GM13977 (cell line): ENCODE measurements at regions not wholly inside any gene's neighbourhood (a gene's known extent, or its start where the extent isn't known, plus 50 kb on each side); places are given as distances from the start of the nearest gene placed in this dataset.

Experiments used
- DNase-seq: peaks from one replicate; pipeline ENCODE4 v3.0.0; 2012; ENCODE audit warnings: low spot score
- CTCF ChIP-seq: IDR thresholded peaks from 2 replicates; pipeline ENCODE4 v1.5.1; 2012; ENCODE audit warnings: mild to moderate bottlenecking, control low read depth; ENCODE audit not compliant: insufficient read depth; ENCODE audit errors: extremely low read depth, missing control alignments
- in situ Hi-C: fragments of 300-500 bp; cut with MboI; formaldehyde crosslinking; loops from one replicate; pipeline ENCODE4 v1.12.0; 2022; ENCODE audit warnings: low sequenced_read_pairs, low pct_unique_long_range_greater_than_20kb, mixed read lengths, inconsistent platforms; ENCODE audit not compliant: unreplicated experiment

- TF ChIP-seq CTCF = no peak
- no peak for DNase-seq
- in situ Hi-C loops = no loop called here
Measured at GRCh38 chr16:77076839-77077238, 114.2 kb upstream of the MON1B start.

- no peak for TF ChIP-seq CTCF
- in situ Hi-C loops = no loop called here
- no peak for DNase-seq
Measured at GRCh38 chr16:77077256-77077922, 113.6 kb upstream of the MON1B start.

GRCh38 chr16:77085981-77086380, 105.0 kb upstream of the MON1B start:
- no peak for DNase-seq
- in situ Hi-C loops = no loop called here
- TF ChIP-seq CTCF = no peak

- TF ChIP-seq CTCF = no peak
- no peak for DNase-seq
Measured at GRCh38 chr16:77090062-77090461, 100.9 kb upstream of the MON1B start.

GRCh38 chr16:77093309-77093708, 97.7 kb upstream of the MON1B start:
- DNase-seq = no peak
- no peak for TF ChIP-seq CTCF
- in situ Hi-C loops = no loop called here

More at GRCh38 chr16:77090062-77090461, 100.9 kb upstream of the MON1B start:
- in situ Hi-C loops = no loop called here

GRCh38 chr16:77093999-77094398, 97.0 kb upstream of the MON1B start:
- TF ChIP-seq CTCF = no peak
- in situ Hi-C loops = no loop called here

GRCh38 chr16:77111056-77111565, 79.9 kb upstream of the MON1B start:
- no peak for TF ChIP-seq CTCF
- in situ Hi-C loops = no loop called here
- no peak for DNase-seq

More at GRCh38 chr16:77093999-77094398, 97.0 kb upstream of the MON1B start:
- DNase-seq = no peak
